PC-9 (cell line): ENCODE measurements at regions not wholly inside any gene's neighbourhood (a gene's known extent, or its start where the extent isn't known, plus 50 kb on each side); places are given as distances from the start of the nearest gene placed in this dataset.

Experiments
- BruUV-seq: library from RNA; stranded (reverse); fragments of 400-500 nt; replicated peaks from 2 replicates; lab custom pipeline; 2021; lab: Mats Ljungman, UMichigan
- CTCF ChIA-PET: fragments of 300-600 bp; sonication (Branson Sonifier 250); formaldehyde crosslinking; loops from one replicate; lab custom pipeline; 2022; ENCODE audit warnings: antibody characterized with exemption; lab: Charles Lee
- POLR2A ChIA-PET: fragments of 300-600 bp; sonication (Branson Sonifier 250); formaldehyde crosslinking; loops from one replicate; lab custom pipeline; 2022; ENCODE audit warnings: antibody characterized with exemption; ENCODE audit not compliant: unreplicated experiment; lab: Charles Lee
- DNase-seq, 2 experiments: peaks; one replicate each; pipeline versions ENCODE4 v3.0.0 to v3.0.0-alpha.2; 2015 to 2022; ENCODE audit warnings: mixed read lengths in 1 of 2
- H2AFZ ChIP-seq: fragments of 200-600 bp; sonication (generic); 2 replicates; pipeline ENCODE4 v1.8.1; 2017; ENCODE audit warnings: antibody characterized with exemption
- H3F3A ChIP-seq: fragments of 200-600 bp; sonication (generic); 2 replicates; pipeline ENCODE4 v1.8.1; 2017; ENCODE audit warnings: antibody characterized with exemption, mild to moderate bottlenecking, low read depth; ENCODE audit not compliant: insufficient read depth
- H3K27ac ChIP-seq: fragments of 200-600 bp; sonication (generic); 2 replicates; pipeline ENCODE4 v1.6.1; 2016; ENCODE audit warnings: mixed run types
- H3K27me3 ChIP-seq: fragments of 200-600 bp; sonication (generic); 2 replicates; pipeline ENCODE4 v1.6.1; 2016; ENCODE audit warnings: low read depth, mixed run types; ENCODE audit not compliant: insufficient read depth
- H3K36me3 ChIP-seq: fragments of 200-600 bp; sonication (generic); 2 replicates; pipeline ENCODE4 v1.6.1; 2016; ENCODE audit warnings: low read depth, mixed run types
- H3K4me1 ChIP-seq: fragments of 200-600 bp; sonication (generic); replicated peaks from 2 replicates; pipeline ENCODE4 v1.6.1; 2016; ENCODE audit warnings: mixed run types; ENCODE audit not compliant: insufficient read depth
- H3K4me2 ChIP-seq: fragments of 200-600 bp; sonication (generic); 2 replicates; pipeline ENCODE4 v1.6.1; 2017; ENCODE audit warnings: mixed run types
- H3K4me3 ChIP-seq: fragments of 200-600 bp; sonication (generic); 2 replicates; pipeline ENCODE4 v1.6.1; 2016; ENCODE audit warnings: mixed run types
- H3K79me2 ChIP-seq: fragments of 200-600 bp; sonication (generic); 2 replicates; pipeline ENCODE4 v1.6.1; 2017; ENCODE audit warnings: low read depth, mixed run types
- H3K9me2 ChIP-seq: fragments of 200-600 bp; sonication (generic); 2 replicates; pipeline ENCODE4 v1.8.1; 2017; ENCODE audit warnings: mild to moderate bottlenecking; ENCODE audit not compliant: insufficient read depth
- H3K9me3 ChIP-seq: fragments of 200-600 bp; sonication (generic); 2 replicates; pipeline ENCODE4 v1.8.1; 2016; ENCODE audit warnings: low read depth; ENCODE audit not compliant: insufficient read depth
- H4K20me1 ChIP-seq: fragments of 200-600 bp; sonication (generic); 2 replicates; pipeline ENCODE4 v1.8.1; 2017; ENCODE audit not compliant: insufficient read depth
- CTCF ChIP-seq: fragments of 200-600 bp; sonication (generic); conservative IDR thresholded peaks from 2 replicates; pipeline ENCODE4 v1.6.1; 2017; ENCODE audit warnings: mixed run types, antibody characterized with exemption, mild to moderate bottlenecking, moderate library complexity
- EZH2 ChIP-seq: fragments of 200-600 bp; sonication (generic); IDR thresholded peaks from 2 replicates; pipeline ENCODE4 v1.8.0; 2017; ENCODE audit warnings: antibody characterized with exemption, low read depth
- intact Hi-C: fragments of 100-400 bp; cut with micrococcal nuclease; formaldehyde crosslinking; loops from one replicate; pipeline ENCODE4 v1.10.0; 2022; ENCODE audit not compliant: unreplicated experiment

- no TSS peak for BruUV-seq
- Histone ChIP-seq H3K36me3 (no peaks in the 10 kb centered on the region), H2AFZ (no peak overlapping the region), H3K4me1 (no peaks in the 10 kb centered on the region), H3K27ac (no peak overlapping the region), H4K20me1 (no peaks in the 10 kb centered on the region), H3K79me2 (no peaks in the 10 kb centered on the region), H3K4me2 (no peak overlapping the region), H3K27me3 (no peaks in the 10 kb centered on the region), H3F3A (no peaks in the 10 kb centered on the region), H3K4me3 (no peak overlapping the region), H3K9me2 (no peaks in the 10 kb centered on the region), H3K9me3 (no peaks in the 10 kb centered on the region)
- intact Hi-C loops: no loop called here
- ChIA-PET CTCF (no interaction called here), POLR2A (no interaction called here)
- DNase-seq: no peak
- TF ChIP-seq EZH2 (no peak), CTCF (no peak)
These were observed 392.0 kb upstream of the KCNN2 start for GRCh38 chr5:113969901-113970300.

GRCh38 chr5:113971454-113971853 is 390.4 kb upstream of the KCNN2 start:
- Histone ChIP-seq H3K4me1 (no peaks in the 10 kb centered on the region), H3K4me3 (no peak overlapping the region), H4K20me1 (no peaks in the 10 kb centered on the region), H3K36me3 (no peaks in the 10 kb centered on the region), H3K27me3 (no peaks in the 10 kb centered on the region), H3K27ac (no peak overlapping the region), H3K4me2 (no peak overlapping the region), H3K9me3 (no peaks in the 10 kb centered on the region), H3K79me2 (no peaks in the 10 kb centered on the region), H3K9me2 (no peaks in the 10 kb centered on the region), H2AFZ (no peak overlapping the region), H3F3A (no peaks in the 10 kb centered on the region)
- BruUV-seq: no TSS peak
- intact Hi-C loops: no loop called here
- POLR2A ChIA-PET: no interaction called here
- CTCF ChIA-PET: no interaction called here
- TF ChIP-seq CTCF: no peak
- TF ChIP-seq EZH2: no peak
- no peak for DNase-seq

GRCh38 chr5:113974976-113975375 is 386.9 kb upstream of the KCNN2 start:
- H3K27me3 ChIP-seq: no peaks in the 10 kb centered on the region
- no peaks in the 10 kb centered on the region for H3K79me2 ChIP-seq
- H3K9me2 ChIP-seq: no peaks in the 10 kb centered on the region
- H2AFZ ChIP-seq: no peak overlapping the region
- intact Hi-C loops: no loop called here
- ChIA-PET CTCF (no interaction called here), POLR2A (no interaction called here)
- no peak for DNase-seq
- BruUV-seq: no TSS peak
- H3K4me2 ChIP-seq: no peak overlapping the region
- no peaks in the 10 kb centered on the region for H4K20me1 ChIP-seq
- no peak overlapping the region for H3K4me3 ChIP-seq
- H3K36me3 ChIP-seq: no peaks in the 10 kb centered on the region
- H3K27ac ChIP-seq: no peak overlapping the region
- H3K4me1 ChIP-seq: no peaks in the 10 kb centered on the region
- no peak for TF ChIP-seq CTCF
- no peak for TF ChIP-seq EZH2
- no peaks in the 10 kb centered on the region for H3K9me3 ChIP-seq
- no peaks in the 10 kb centered on the region for H3F3A ChIP-seq
